ENCODE measurements at regions not wholly inside any gene's neighbourhood (a gene's known extent, or its start where the extent isn't known, plus 50 kb on each side); places are given as distances from the start of the nearest gene placed in this dataset.

- H3K4me3 ChIP-seq (ENCODE audit: low read length): no peak overlapping the region
- H3K9me3 ChIP-seq (ENCODE audit: low read length): no peaks in the 10 kb centered on the region
These were observed 218.6 kb upstream of the ANKRD55 start for GRCh38 chr5:56451742-56452141.

GRCh38 chr5:56450766-56451165 lies 217.6 kb upstream of the ANKRD55 start:
- Histone ChIP-seq H3K9ac (ENCODE audit: low read length) (no peak overlapping the region), H4K20me1 (ENCODE audit: insufficient read depth) (no peaks in the 10 kb centered on the region), H3K27me3 (ENCODE audit: insufficient read depth, low read depth, low read length) (no peaks in the 10 kb centered on the region), H3K36me3 (ENCODE audit: insufficient read depth, low read length) (no peaks in the 10 kb centered on the region), H3K4me2 (ENCODE audit: low read length) (no peak overlapping the region), H3K9me2 (ENCODE audit: insufficient read depth, low read length) (no peaks in the 10 kb centered on the region), H3F3A (ENCODE audit: insufficient read depth, low read length, poor library complexity, severe bottlenecking) (no peaks in the 10 kb centered on the region), H3K4me3 (ENCODE audit: low read length) (no peak overlapping the region), H2AFZ (ENCODE audit: low read depth, low read length) (no peak overlapping the region), H3K9me3 (ENCODE audit: low read length) (no peaks in the 10 kb centered on the region), H3K79me2 (replicated peaks; ENCODE audit: insufficient read depth, low read length) (no peaks in the 10 kb centered on the region), H3K27ac (ENCODE audit: low read length) (no peak overlapping the region)
- no peak for TF ChIP-seq MXI1 (conservative IDR thresholded peaks at IDR 0.05; ENCODE audit: poor library complexity, severe bottlenecking)
- TF ChIP-seq RAD21 (conservative IDR thresholded peaks at IDR 0.05): no peak
- TF ChIP-seq TAF1 (IDR thresholded peaks at IDR 0.05; ENCODE audit: low read depth): no peak
- no peak for TF ChIP-seq SMC3 (conservative IDR thresholded peaks at IDR 0.05; ENCODE audit: poor library complexity)
- TF ChIP-seq EP300 (conservative IDR thresholded peaks at IDR 0.05; ENCODE audit: poor library complexity, severe bottlenecking): no peak
- TF ChIP-seq EZH2 (IDR thresholded peaks at IDR 0.05; ENCODE audit: borderline replicate concordance, insufficient read depth, low read length, poor library complexity, severe bottlenecking): no peak
- no peak for TF ChIP-seq CTCF (IDR thresholded peaks at IDR 0.05; ENCODE audit: poor library complexity, severe bottlenecking)
- TF ChIP-seq POLR2AphosphoS5 (IDR thresholded peaks at IDR 0.05): no peak

More at GRCh38 chr5:56451742-56452141, 218.6 kb upstream of the ANKRD55 start:
- Histone ChIP-seq H3K27me3 (ENCODE audit: insufficient read depth, low read depth, low read length) (no peaks in the 10 kb centered on the region), H4K20me1 (ENCODE audit: insufficient read depth) (no peaks in the 10 kb centered on the region), H3K9me2 (ENCODE audit: insufficient read depth, low read length) (no peaks in the 10 kb centered on the region), H3K4me2 (ENCODE audit: low read length) (no peak overlapping the region), H2AFZ (ENCODE audit: low read depth, low read length) (no peak overlapping the region), H3K9ac (ENCODE audit: low read length) (no peak overlapping the region), H3K36me3 (ENCODE audit: insufficient read depth, low read length) (no peaks in the 10 kb centered on the region), H3K79me2 (replicated peaks; ENCODE audit: insufficient read depth, low read length) (no peaks in the 10 kb centered on the region), H3K27ac (ENCODE audit: low read length) (no peak overlapping the region), H3F3A (ENCODE audit: insufficient read depth, low read length, poor library complexity, severe bottlenecking) (no peaks in the 10 kb centered on the region)
- no peak for TF ChIP-seq TAF1 (IDR thresholded peaks at IDR 0.05; ENCODE audit: low read depth)
- TF ChIP-seq EP300 (conservative IDR thresholded peaks at IDR 0.05; ENCODE audit: poor library complexity, severe bottlenecking): no peak
- TF ChIP-seq REST (IDR thresholded peaks at IDR 0.05; ENCODE audit: borderline replicate concordance): no peak
- TF ChIP-seq RAD21 (conservative IDR thresholded peaks at IDR 0.05): no peak
- TF ChIP-seq CTCF (IDR thresholded peaks at IDR 0.05; ENCODE audit: poor library complexity, severe bottlenecking): no peak
- TF ChIP-seq POLR2AphosphoS5 (IDR thresholded peaks at IDR 0.05): no peak
- TF ChIP-seq SMC3 (conservative IDR thresholded peaks at IDR 0.05; ENCODE audit: poor library complexity): no peak
- no peak for TF ChIP-seq EZH2 (IDR thresholded peaks at IDR 0.05; ENCODE audit: borderline replicate concordance, insufficient read depth, low read length, poor library complexity, severe bottlenecking)
